Tibial artery (tissue), 4 donors: ENCODE measurements at regions not wholly inside any gene's neighbourhood (a gene's known extent, or its start where the extent isn't known, plus 50 kb on each side); places are given as distances from the start of the nearest gene placed in this dataset.

Experiments used
- DNase-seq, 2 donors: peaks; one replicate each; pipeline ENCODE4 v3.0.0-alpha.2; 2019
- H3K27ac ChIP-seq, 2 donors: fragments of 200-600 bp; sonication (generic) in 1 of 2; 1 replicate in 1 of 2; 2 replicates in 1 of 2; pipeline ENCODE4 v1.5.1; 2018 to 2019; ENCODE audit warnings: mild to moderate bottlenecking in 1 of 2
- H3K27me3 ChIP-seq, 2 donors: fragments of 200-600 bp; sonication (generic) in 1 of 2; one replicate each; pipeline versions ENCODE4 v1.5.1 to v1.6.0; 2016 to 2019
- H3K36me3 ChIP-seq, 3 donors: fragments of 200-600 bp; sonication (generic) in 2 of 3; one replicate each; pipeline ENCODE4 v1.5.1; 2016 to 2019; ENCODE audit warnings: mild to moderate bottlenecking in 2 of 3
- H3K4me1 ChIP-seq, 4 donors: fragments of 200-600 bp; sonication (generic) in 2 of 4; 1 replicate in 3 of 4; 2 replicates in 1 of 4; pipeline ENCODE4 v1.5.1; 2016 to 2019
- H3K4me3 ChIP-seq, 2 donors: fragments of 200-600 bp; sonication (generic) in 1 of 2; 1 replicate in 1 of 2; 2 replicates in 1 of 2; pipeline ENCODE4 v1.5.1; 2018 to 2019; ENCODE audit warnings: mild to moderate bottlenecking in 2 of 2
- H3K9me3 ChIP-seq, 3 donors: fragments of 200-600 bp; sonication (generic) in 1 of 3; one replicate each; pipeline ENCODE4 v1.5.1; 2016 to 2019
- CTCF ChIP-seq, 2 experiments: fragments of 200-600 bp in 1 of 2; fragments of 450-650 bp in 1 of 2; IDR thresholded peaks; one replicate each; pipeline ENCODE4 v1.5.1; 2017 to 2019; ENCODE audit warnings: antibody characterized with exemption in 2 of 2, mild to moderate bottlenecking in 1 of 2, moderate library complexity in 1 of 2
- intact Hi-C: fragments of 100-400 bp; cut with DNase I; formaldehyde crosslinking; loops from one replicate; pipeline ENCODE4 v1.15.0; 2023; ENCODE audit warnings: low total_unique reads

GRCh38 chr14:62213516-62213915, 451.3 kb downstream of the SNAPC1 start:
- no peak for DNase-seq
- TF ChIP-seq CTCF (IDR thresholded peaks at IDR 0.05): no peak
- intact Hi-C loops: no loop called here
- H3K36me3 ChIP-seq: no peaks in the 10 kb centered on the region
- H3K9me3 ChIP-seq: no peaks in the 10 kb centered on the region
- H3K27me3 ChIP-seq: no peaks in the 10 kb centered on the region
- no peak overlapping the region for H3K4me3 ChIP-seq
- no peaks in the 10 kb centered on the region for H3K4me1 ChIP-seq
- H3K27ac ChIP-seq: no peak overlapping the region

GRCh38 chr14:62216121-62216520, 453.9 kb downstream of the SNAPC1 start:
- no peak overlapping the region for H3K4me3 ChIP-seq
- DNase-seq: no peak
- H3K36me3 ChIP-seq: no peaks in the 10 kb centered on the region
- no peak for TF ChIP-seq CTCF (IDR thresholded peaks at IDR 0.05)
- no peaks in the 10 kb centered on the region for H3K9me3 ChIP-seq
- intact Hi-C loops: no loop called here
- H3K27me3 ChIP-seq: no peaks in the 10 kb centered on the region
- H3K27ac ChIP-seq: no peak overlapping the region
- no peaks in the 10 kb centered on the region for H3K4me1 ChIP-seq

DNA sequence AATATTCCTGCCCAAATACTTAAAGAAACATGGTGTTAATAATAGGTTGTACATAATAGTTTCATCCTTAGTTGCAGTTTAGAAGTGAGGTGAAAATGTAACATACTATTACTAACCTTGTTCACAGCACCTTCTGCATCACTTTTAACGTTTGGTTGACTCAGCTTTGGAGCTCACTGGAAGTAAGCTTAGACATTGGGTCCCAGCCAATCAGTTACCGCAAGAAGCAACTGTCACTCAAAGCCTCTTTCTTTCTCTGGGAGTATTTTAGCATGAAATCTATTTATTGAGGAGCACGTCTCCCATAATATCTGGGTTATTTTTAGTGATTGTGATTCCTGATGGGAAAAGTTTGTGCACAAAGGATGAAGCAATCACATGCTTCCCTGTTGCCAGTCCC, 472.6 kb downstream of the SNAPC1 start:
- intact Hi-C loops: no loop called here
- Histone ChIP-seq H3K4me1 (no peaks in the 10 kb centered on the region), H3K9me3 (no peaks in the 10 kb centered on the region), H3K27ac (no peak overlapping the region), H3K36me3 (no peaks in the 10 kb centered on the region), H3K4me3 (no peak overlapping the region), H3K27me3 (no peaks in the 10 kb centered on the region)
- no peak for DNase-seq
- TF ChIP-seq CTCF (IDR thresholded peaks at IDR 0.05): no peak

- Histone ChIP-seq H3K27ac (no peak overlapping the region), H3K4me3 (no peak overlapping the region), H3K9me3 (no peaks in the 10 kb centered on the region), H3K4me1 (no peaks in the 10 kb centered on the region), H3K27me3 (no peaks in the 10 kb centered on the region), H3K36me3 (no peaks in the 10 kb centered on the region)
- no peak for DNase-seq
- TF ChIP-seq CTCF (IDR thresholded peaks at IDR 0.05): no peak
- intact Hi-C loops: no loop called here
Measured at GRCh38 chr14:62244221-62244620, 482.0 kb downstream of the SNAPC1 start.

DNA sequence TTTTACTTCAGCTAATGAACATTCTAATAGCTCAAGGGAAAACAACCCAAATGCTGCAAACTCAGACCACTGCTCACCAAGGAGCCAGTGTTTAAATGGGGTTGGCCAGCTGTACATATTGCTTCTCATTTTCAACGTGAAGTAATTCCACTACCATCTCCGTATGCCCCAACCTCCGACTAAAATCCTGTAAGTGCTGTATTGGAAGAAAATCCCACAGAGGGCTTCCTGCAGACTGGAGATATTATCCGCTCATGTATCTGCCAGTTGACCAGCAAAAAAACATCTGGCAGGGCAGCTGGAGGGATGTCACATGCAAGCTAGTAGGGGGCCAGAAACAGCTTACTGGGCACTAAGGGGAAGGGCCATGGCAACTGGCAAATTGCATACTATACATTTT, 485.0 kb downstream of the SNAPC1 start:
- H3K36me3 ChIP-seq: no peaks in the 10 kb centered on the region
- no peaks in the 10 kb centered on the region for H3K4me1 ChIP-seq
- no peak for DNase-seq
- intact Hi-C loops: no loop called here
- H3K27me3 ChIP-seq: no peaks in the 10 kb centered on the region
- H3K9me3 ChIP-seq: no peaks in the 10 kb centered on the region
- H3K4me3 ChIP-seq: no peak overlapping the region
- no peak for TF ChIP-seq CTCF (IDR thresholded peaks at IDR 0.05)
- H3K27ac ChIP-seq: no peak overlapping the region

GRCh38 chr14:62251237-62251636, 489.0 kb downstream of the SNAPC1 start:
- DNase-seq: no peak
- Histone ChIP-seq H3K27ac (no peak overlapping the region), H3K36me3 (no peaks in the 10 kb centered on the region), H3K9me3 (no peaks in the 10 kb centered on the region), H3K27me3 (no peaks in the 10 kb centered on the region), H3K4me3 (no peak overlapping the region), H3K4me1 (no peaks in the 10 kb centered on the region)
- intact Hi-C loops: no loop called here
- TF ChIP-seq CTCF (IDR thresholded peaks at IDR 0.05): no peak
